ENCODE measurements at regions not wholly inside any gene's neighbourhood (a gene's known extent, or its start where the extent isn't known, plus 50 kb on each side); places are given as distances from the start of the nearest gene placed in this dataset.

DNA sequence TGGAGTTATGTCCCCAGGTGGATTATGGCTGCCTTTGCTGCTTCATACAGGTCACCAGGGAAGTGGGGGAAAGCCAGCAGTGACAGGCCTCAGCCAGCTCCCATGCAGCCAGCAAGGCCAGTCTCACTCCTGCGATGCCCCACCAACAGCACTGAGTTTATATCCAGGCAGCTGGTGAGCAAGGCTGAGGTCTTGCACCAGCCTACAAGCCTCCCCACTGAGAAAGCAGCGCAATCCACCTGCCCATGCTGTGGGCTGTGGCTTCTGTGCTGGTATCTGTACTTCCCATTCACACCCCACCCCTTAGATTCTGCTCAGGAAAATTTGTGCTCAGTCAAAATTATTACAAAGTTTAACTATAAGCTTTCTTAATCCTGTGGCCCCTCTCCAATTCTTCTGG is 153.5 kb downstream of the HHIP start:
- no peak for DNase-seq (ENCODE audit: low read depth)
- TF ChIP-seq CTCF (IDR thresholded peaks at IDR 0.05; ENCODE audit: control insufficient read depth, insufficient read depth, low read depth, low read length, missing control alignments): no peak

DNA sequence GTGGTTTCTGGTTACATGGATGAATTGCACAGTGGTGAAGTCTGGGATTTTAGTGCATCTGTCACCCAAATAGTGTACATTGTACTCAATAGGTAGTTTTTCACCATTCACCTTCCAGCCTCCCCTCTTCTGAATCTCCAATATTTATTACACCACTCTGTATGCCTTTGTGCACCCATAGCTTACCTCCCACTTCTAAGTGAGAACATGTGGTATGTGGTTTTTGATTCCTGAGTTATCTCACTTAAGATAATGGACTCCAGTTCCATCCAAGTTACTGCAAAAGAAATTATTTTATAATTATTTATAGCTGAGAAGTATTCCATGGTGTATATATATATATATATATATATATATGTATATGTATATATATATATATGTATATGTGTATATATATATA is 155.8 kb downstream of the HHIP start:
- DNase-seq (ENCODE audit: low read depth): no peak
- H3K4me3 ChIP-seq (ENCODE audit: control insufficient read depth, low read depth, low read length): no peak overlapping the region
- TF ChIP-seq CTCF (IDR thresholded peaks at IDR 0.05; ENCODE audit: control insufficient read depth, insufficient read depth, low read depth, low read length, missing control alignments): no peak

More for the DNA sequence above, 153.5 kb downstream of the HHIP start:
- no peak overlapping the region for H3K4me3 ChIP-seq (ENCODE audit: control insufficient read depth, low read depth, low read length)

GRCh38 chr4:144808034-144808433 is 162.1 kb downstream of the HHIP start:
- DNase-seq (ENCODE audit: low read depth): no peak
- no peak overlapping the region for H3K4me3 ChIP-seq (ENCODE audit: control insufficient read depth, low read depth, low read length)
- TF ChIP-seq CTCF (IDR thresholded peaks at IDR 0.05; ENCODE audit: control insufficient read depth, insufficient read depth, low read depth, low read length, missing control alignments): no peak

- TF ChIP-seq CTCF (IDR thresholded peaks at IDR 0.05; ENCODE audit: control insufficient read depth, insufficient read depth, low read depth, low read length, missing control alignments): no peak
- DNase-seq (ENCODE audit: low read depth): no peak
- H3K4me3 ChIP-seq (ENCODE audit: control insufficient read depth, low read depth, low read length): no peak overlapping the region
Measured at GRCh38 chr4:144809056-144809640, 163.2 kb downstream of the HHIP start.

- TF ChIP-seq CTCF (IDR thresholded peaks at IDR 0.05; ENCODE audit: control insufficient read depth, insufficient read depth, low read depth, low read length, missing control alignments): no peak
- no peak for DNase-seq (ENCODE audit: low read depth)
Measured at GRCh38 chr4:144816668-144817067, 170.7 kb downstream of the HHIP start.

DNA sequence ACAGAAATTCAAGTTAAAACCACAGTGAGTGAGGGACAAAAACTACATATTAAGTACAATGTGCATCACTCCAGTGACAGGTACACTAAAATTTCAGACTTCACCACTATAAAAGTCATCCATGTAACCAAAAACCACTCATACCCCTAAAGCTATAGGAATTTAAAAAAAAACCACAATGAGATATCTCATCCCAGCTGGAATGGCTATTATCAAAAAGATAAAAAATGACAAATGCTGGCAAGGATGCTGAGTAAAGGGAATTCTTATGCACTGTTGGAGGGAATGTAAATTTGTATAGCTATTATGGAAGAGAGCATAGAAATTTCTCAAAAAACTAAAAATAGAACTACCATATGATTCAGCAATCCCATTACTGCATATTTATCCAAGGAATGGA is 171.1 kb downstream of the HHIP start:
- no peak overlapping the region for H3K4me3 ChIP-seq (ENCODE audit: control insufficient read depth, low read depth, low read length)
- DNase-seq (ENCODE audit: low read depth): no peak
- no peak for TF ChIP-seq CTCF (IDR thresholded peaks at IDR 0.05; ENCODE audit: control insufficient read depth, insufficient read depth, low read depth, low read length, missing control alignments)

More at GRCh38 chr4:144816668-144817067, 170.7 kb downstream of the HHIP start:
- H3K4me3 ChIP-seq (ENCODE audit: control insufficient read depth, low read depth, low read length): no peak overlapping the region

GRCh38 chr4:144818136-144818535 is 172.2 kb downstream of the HHIP start:
- no peak for DNase-seq (ENCODE audit: low read depth)

More at GRCh38 chr4:144818136-144818535, 172.2 kb downstream of the HHIP start:
- no peak for TF ChIP-seq CTCF (IDR thresholded peaks at IDR 0.05; ENCODE audit: control insufficient read depth, insufficient read depth, low read depth, low read length, missing control alignments)
- no peak overlapping the region for H3K4me3 ChIP-seq (ENCODE audit: control insufficient read depth, low read depth, low read length)
